ENCODE measurements at regions not wholly inside any gene's neighbourhood (a gene's known extent, or its start where the extent isn't known, plus 50 kb on each side); places are given as distances from the start of the nearest gene placed in this dataset.

- in situ Hi-C loops (cut with MboI; ENCODE audit: low pct_unique_long_range_greater_than_20kb, low sequenced_read_pairs, unreplicated experiment), result no loop called here
- TF ChIP-seq, protein P1, sequence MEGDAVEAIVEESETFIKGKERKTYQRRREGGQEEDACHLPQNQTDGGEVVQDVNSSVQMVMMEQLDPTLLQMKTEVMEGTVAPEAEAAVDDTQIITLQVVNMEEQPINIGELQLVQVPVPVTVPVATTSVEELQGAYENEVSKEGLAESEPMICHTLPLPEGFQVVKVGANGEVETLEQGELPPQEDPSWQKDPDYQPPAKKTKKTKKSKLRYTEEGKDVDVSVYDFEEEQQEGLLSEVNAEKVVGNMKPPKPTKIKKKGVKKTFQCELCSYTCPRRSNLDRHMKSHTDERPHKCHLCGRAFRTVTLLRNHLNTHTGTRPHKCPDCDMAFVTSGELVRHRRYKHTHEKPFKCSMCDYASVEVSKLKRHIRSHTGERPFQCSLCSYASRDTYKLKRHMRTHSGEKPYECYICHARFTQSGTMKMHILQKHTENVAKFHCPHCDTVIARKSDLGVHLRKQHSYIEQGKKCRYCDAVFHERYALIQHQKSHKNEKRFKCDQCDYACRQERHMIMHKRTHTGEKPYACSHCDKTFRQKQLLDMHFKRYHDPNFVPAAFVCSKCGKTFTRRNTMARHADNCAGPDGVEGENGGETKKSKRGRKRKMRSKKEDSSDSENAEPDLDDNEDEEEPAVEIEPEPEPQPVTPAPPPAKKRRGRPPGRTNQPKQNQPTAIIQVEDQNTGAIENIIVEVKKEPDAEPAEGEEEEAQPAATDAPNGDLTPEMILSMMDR (IDR thresholded peaks at IDR 0.05; ENCODE audit: extremely low read depth, insufficient read depth, missing control alignments), result no peak
- DNase-seq (ENCODE audit: low spot score), result no peak
These were observed 235.0 kb upstream of the HNMT start for GRCh38 chr2:137729305-137729704.

DNA sequence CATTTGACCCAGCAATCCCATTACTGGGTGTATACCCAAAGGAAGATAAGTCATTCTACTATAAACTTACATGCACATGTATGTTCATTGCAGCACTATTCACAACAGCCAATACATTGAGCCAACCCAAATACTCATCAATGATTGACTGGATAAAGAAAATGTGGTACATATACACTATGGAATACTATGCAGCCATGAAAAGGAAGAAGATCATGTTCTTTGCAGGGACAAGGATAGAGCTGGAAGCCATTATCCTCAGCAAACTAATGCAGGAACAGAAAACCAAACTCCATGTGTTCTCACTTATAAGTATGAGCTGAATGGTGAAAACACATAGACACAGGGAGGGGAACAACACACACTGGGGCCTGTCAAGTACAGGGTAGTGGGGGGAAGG, 226.7 kb upstream of the HNMT start:
- no peak for DNase-seq (ENCODE audit: low spot score)
- in situ Hi-C loops (cut with MboI; ENCODE audit: low pct_unique_long_range_greater_than_20kb, low sequenced_read_pairs, unreplicated experiment), result no loop called here
- TF ChIP-seq, protein P1 (IDR thresholded peaks at IDR 0.05; ENCODE audit: extremely low read depth, insufficient read depth, missing control alignments), result no peak

- TF ChIP-seq, protein P1 (IDR thresholded peaks at IDR 0.05; ENCODE audit: extremely low read depth, insufficient read depth, missing control alignments), result no peak
- DNase-seq (ENCODE audit: low spot score), result no peak
- in situ Hi-C loops (cut with MboI; ENCODE audit: low pct_unique_long_range_greater_than_20kb, low sequenced_read_pairs, unreplicated experiment), result no loop called here
These were observed 222.4 kb upstream of the HNMT start for GRCh38 chr2:137741784-137742362.

DNA sequence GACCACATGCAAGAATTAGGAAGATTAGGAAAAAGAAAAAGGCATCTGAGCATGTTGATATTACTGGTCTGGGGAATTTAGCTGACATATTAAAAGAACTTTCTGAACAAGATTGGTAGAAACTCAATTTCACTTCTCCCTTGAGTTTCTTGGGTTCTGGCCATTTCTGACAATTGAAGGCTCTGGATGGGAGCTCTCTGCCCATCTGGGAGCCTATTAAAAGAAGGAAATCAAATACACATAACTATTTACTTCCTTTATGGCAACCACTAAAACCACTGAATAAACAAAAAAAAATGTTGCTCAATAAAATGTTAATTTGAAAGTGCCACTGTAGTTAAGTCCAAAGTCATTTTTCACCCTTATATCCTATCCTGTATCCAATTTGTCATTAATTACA, 216.8 kb upstream of the HNMT start:
- TF ChIP-seq, protein P1 (IDR thresholded peaks at IDR 0.05; ENCODE audit: extremely low read depth, insufficient read depth, missing control alignments), result no peak
- in situ Hi-C loops (cut with MboI; ENCODE audit: low pct_unique_long_range_greater_than_20kb, low sequenced_read_pairs, unreplicated experiment), result no loop called here
- DNase-seq (ENCODE audit: low spot score), result no peak

- in situ Hi-C loops (cut with MboI; ENCODE audit: low pct_unique_long_range_greater_than_20kb, low sequenced_read_pairs, unreplicated experiment), result no loop called here
- DNase-seq (ENCODE audit: low spot score), result no peak
- TF ChIP-seq, protein P1 (IDR thresholded peaks at IDR 0.05; ENCODE audit: extremely low read depth, insufficient read depth, missing control alignments), result no peak
These were observed 215.7 kb upstream of the HNMT start for GRCh38 chr2:137748533-137748932.

DNA sequence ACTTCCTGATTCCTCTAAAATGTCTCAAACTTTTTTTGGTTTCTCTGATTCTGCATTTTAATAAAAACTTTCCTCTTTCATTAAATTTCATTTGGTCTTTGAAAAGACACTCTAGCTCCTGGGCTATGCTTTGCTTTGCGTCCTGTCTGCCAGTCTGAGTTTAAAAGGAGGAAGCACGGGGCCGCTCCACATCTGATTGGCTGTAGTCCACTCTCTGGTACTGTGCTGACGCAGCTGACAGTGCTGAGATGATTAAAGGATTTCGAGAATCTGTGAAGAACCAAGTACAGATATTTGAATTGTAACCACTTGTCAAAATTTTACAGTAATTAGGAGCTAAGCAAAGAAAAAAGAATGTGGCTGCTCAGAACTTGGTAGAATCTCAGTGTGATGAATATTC, 199.6 kb upstream of the HNMT start:
- DNase-seq (ENCODE audit: low spot score), result no peak
- in situ Hi-C loops (cut with MboI; ENCODE audit: low pct_unique_long_range_greater_than_20kb, low sequenced_read_pairs, unreplicated experiment), result no loop called here
- TF ChIP-seq, protein P1 (IDR thresholded peaks at IDR 0.05; ENCODE audit: extremely low read depth, insufficient read depth, missing control alignments), result no peak

DNA sequence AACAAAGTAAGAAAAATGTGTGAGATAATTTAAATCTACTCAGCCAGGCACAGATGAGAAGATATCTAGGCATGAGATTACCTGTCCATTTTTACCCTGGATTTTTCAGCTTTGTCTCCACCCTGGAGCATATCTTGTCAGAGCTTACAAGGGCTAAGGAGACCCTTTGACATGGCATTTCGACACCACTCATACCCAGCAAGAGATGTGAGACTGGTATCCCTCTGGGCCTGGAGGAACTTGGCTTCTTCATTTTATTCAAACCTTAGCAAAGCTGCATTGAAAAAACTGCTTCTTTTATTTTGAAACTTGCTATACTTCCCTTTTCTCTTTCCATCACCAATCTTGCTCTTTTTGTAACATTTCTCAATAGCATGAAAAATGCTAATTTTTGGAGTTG, 194.9 kb upstream of the HNMT start:
- DNase-seq (ENCODE audit: low spot score), result no peak
- in situ Hi-C loops (cut with MboI; ENCODE audit: low pct_unique_long_range_greater_than_20kb, low sequenced_read_pairs, unreplicated experiment), result no loop called here
- TF ChIP-seq, protein P1 (IDR thresholded peaks at IDR 0.05; ENCODE audit: extremely low read depth, insufficient read depth, missing control alignments), result no peak
